ENCODE measurements at regions not wholly inside any gene's neighbourhood (a gene's known extent, or its start where the extent isn't known, plus 50 kb on each side); places are given as distances from the start of the nearest gene placed in this dataset.

GRCh38 chr7:115879171-115879570 is 151.4 kb downstream of the TFEC start:
- Histone ChIP-seq H3K9me3 (ENCODE audit: control insufficient read depth, insufficient read depth, low read length) (no peaks in the 10 kb centered on the region), H3K4me2 (ENCODE audit: low read depth, low read length) (no peak overlapping the region), H4K5ac (ENCODE audit: low read depth, low read length) (no peak overlapping the region), H3K14ac (replicated peaks; ENCODE audit: low read depth, low read length) (no peak overlapping the region), H3K23ac (ENCODE audit: low read depth, low read length) (no peak overlapping the region), H4K91ac (ENCODE audit: insufficient read depth, low read depth, low read length) (no peak overlapping the region), H3K4me1 (ENCODE audit: control insufficient read depth, insufficient read depth, low read length) (no peaks in the 10 kb centered on the region), H4K20me1 (ENCODE audit: insufficient read depth, low read length) (no peaks in the 10 kb centered on the region), H3K27me3 (ENCODE audit: control insufficient read depth, insufficient read depth, low read length) (no peaks in the 10 kb centered on the region), H2BK5ac (ENCODE audit: low read depth, low read length, poor library complexity, severe bottlenecking) (no peak overlapping the region), H2BK15ac (ENCODE audit: low read depth, low read length) (no peak overlapping the region), H4K8ac (ENCODE audit: low read depth in 2 of 2, low read length in 2 of 2) (no peak overlapping the region), H3K4me3 (ENCODE audit: insufficient read depth, low read depth, low read length) (no peak overlapping the region), H2AFZ (replicated peaks; ENCODE audit: low read length, poor library complexity) (no peak overlapping the region), H3K9ac (ENCODE audit: low read depth, low read length) (no peak overlapping the region), H2AK9ac (replicated peaks; ENCODE audit: low read depth, low read length, poor library complexity) (no peak overlapping the region), H3K36me3 (ENCODE audit: control insufficient read depth, insufficient read depth, low read length) (no peaks in the 10 kb centered on the region), H3K9me1 (ENCODE audit: insufficient read depth, low read length) (no peaks in the 10 kb centered on the region), H2AK5ac (ENCODE audit: low read depth, low read length) (no peak overlapping the region), H3K4ac (ENCODE audit: low read depth, low read length) (no peak overlapping the region), H3K79me1 (ENCODE audit: low read depth in 1 of 2, low read length in 2 of 2) (no peaks in the 10 kb centered on the region), H3K56ac (ENCODE audit: extremely low read depth, insufficient read depth, low read length) (no peak overlapping the region), H2BK20ac (ENCODE audit: low read depth, low read length) (no peak overlapping the region), H3K27ac (ENCODE audit: insufficient read depth, low read length) (no peak overlapping the region), H2BK120ac (ENCODE audit: low read depth, low read length) (no peak overlapping the region), H3K18ac (ENCODE audit: low read depth, low read length) (no peak overlapping the region)
- no TSS peak for BruUV-seq (replicated peaks)
- ChIA-PET POLR2A (ENCODE audit: unreplicated experiment) (no interaction called here), CTCF (no interaction called here)
- dilution Hi-C loops (cut with HindIII; ENCODE audit: low sequenced_read_pairs, unreplicated experiment) = no loop called here
- no peak for DNase-seq
- in situ Hi-C loops (cut with MboI; ENCODE audit: low sequenced_read_pairs) = no loop called here
- no peak for ATAC-seq (ENCODE audit: low read depth)
- intact Hi-C loops (cut with micrococcal nuclease) = no loop called here
- WGBS, 2 experiments (ENCODE audit: extremely low coverage in 2 of 2, insufficient read length in 1 of 2) = 80% methylated on average over 1 of the region's 2 CpGs; no CpG with 5 or more reads in 1 of the 2 experiments
- no peak for TF ChIP-seq BHLHE40 (IDR thresholded peaks at IDR 0.05; ENCODE audit: low read depth, low read length)
- no peak for TF ChIP-seq CTCF (conservative IDR thresholded peaks at IDR 0.05; ENCODE audit: low read depth, low read length)
- no peak for TF ChIP-seq ELK1 (IDR thresholded peaks at IDR 0.05; ENCODE audit: borderline replicate concordance, low read depth, low read length)
- TF ChIP-seq NFE2L2 (IDR thresholded peaks at IDR 0.05; ENCODE audit: low read depth, low read length) = no peak
- TF ChIP-seq MAFK (IDR thresholded peaks at IDR 0.05; ENCODE audit: low read depth, low read length) = no peak
- no peak for TF ChIP-seq RFX5 (IDR thresholded peaks at IDR 0.05; ENCODE audit: low read depth, low read length)
- TF ChIP-seq RCOR1 (IDR thresholded peaks at IDR 0.05; ENCODE audit: insufficient replicate concordance, low read length) = no peak
- TF ChIP-seq POLR2A (IDR thresholded peaks at IDR 0.05; ENCODE audit: low read depth, low read length) = no peak
- TF ChIP-seq SMC3 (IDR thresholded peaks at IDR 0.05; ENCODE audit: low read depth, low read length) = no peak
- TF ChIP-seq RAD21 (IDR thresholded peaks at IDR 0.05; ENCODE audit: low read length) = no peak
- TF ChIP-seq MXI1 (IDR thresholded peaks at IDR 0.05; ENCODE audit: borderline replicate concordance, low read depth, low read length) = no peak
- no peak for TF ChIP-seq USF2 (IDR thresholded peaks at IDR 0.05; ENCODE audit: low read depth, low read length)
- TF ChIP-seq MAZ (IDR thresholded peaks at IDR 0.05; ENCODE audit: borderline replicate concordance, low read depth, low read length) = no peak
- TF ChIP-seq FOS (IDR thresholded peaks at IDR 0.05; ENCODE audit: low read depth, low read length) = no peak
- no peak for TF ChIP-seq CEBPB (IDR thresholded peaks at IDR 0.05; ENCODE audit: low read depth, low read length)
- no peak for TF ChIP-seq CHD1 (IDR thresholded peaks at IDR 0.05; ENCODE audit: low read depth, low read length)
